IMR-90 (cell line): ENCODE measurements at regions not wholly inside any gene's neighbourhood (a gene's known extent, or its start where the extent isn't known, plus 50 kb on each side); places are given as distances from the start of the nearest gene placed in this dataset.

Experiments used
- ATAC-seq: fragments of 200-7000 bp; cut with Tn5 transposase; 2 replicates; pipeline ENCODE4 v1.9.1; 2020; ENCODE audit warnings: low read depth, mild to moderate bottlenecking, moderate library complexity
- BruUV-seq: library from RNA; stranded (reverse); fragments of 400-500 nt; replicated peaks from 2 replicates; lab custom pipeline; 2021; lab: Mats Ljungman, UMichigan
- CTCF ChIA-PET: fragments of 300-600 bp; formaldehyde crosslinking; extraction: SDS; loops from one replicate; lab custom pipeline; 2021; ENCODE audit warnings: antibody characterized with exemption; lab: Yijun Ruan, JAX
- POLR2A ChIA-PET: fragments of 300-600 bp; sonication (Branson Sonifier 250); formaldehyde crosslinking; loops from one replicate; lab custom pipeline; 2022; ENCODE audit warnings: antibody characterized with exemption; ENCODE audit not compliant: unreplicated experiment; lab: Charles Lee
- DNase-seq: peaks from one replicate; pipeline ENCODE4 v3.0.0; 2013
- H2AFZ ChIP-seq: replicated peaks from 2 replicates; pipeline ENCODE3; 2013; ENCODE audit warnings: low read length, mild to moderate bottlenecking; ENCODE audit not compliant: poor library complexity
- H2AK5ac ChIP-seq: 2 replicates; pipeline ENCODE4 v1.6.1; 2013; ENCODE audit warnings: low read depth, low read length, inconsistent platforms
- H2AK9ac ChIP-seq: replicated peaks from 2 replicates; pipeline ENCODE3; 2013; ENCODE audit warnings: mild to moderate bottlenecking, low read depth, low read length, moderate library complexity; ENCODE audit not compliant: poor library complexity
- H2BK120ac ChIP-seq: 2 replicates; pipeline ENCODE4 v1.6.1; 2013; ENCODE audit warnings: low read depth, low read length, inconsistent platforms
- H2BK15ac ChIP-seq: 3 replicates; pipeline ENCODE4 v1.6.1; 2013; ENCODE audit warnings: low read depth, low read length, inconsistent platforms
- H2BK20ac ChIP-seq: 2 replicates; pipeline ENCODE4 v1.6.1; 2013; ENCODE audit warnings: low read depth, mild to moderate bottlenecking, inconsistent platforms, low read length, moderate library complexity
- H2BK5ac ChIP-seq: 2 replicates; pipeline ENCODE4 v1.6.1; 2013; ENCODE audit warnings: mild to moderate bottlenecking, low read depth, low read length, inconsistent platforms; ENCODE audit not compliant: poor library complexity, severe bottlenecking
- H3K14ac ChIP-seq: replicated peaks from 2 replicates; pipeline ENCODE4 v1.6.1; 2013; ENCODE audit warnings: low read depth, low read length, inconsistent platforms
- H3K18ac ChIP-seq: 2 replicates; pipeline ENCODE4 v1.6.1; 2013; ENCODE audit warnings: low read depth, low read length, control low read depth
- H3K23ac ChIP-seq: 2 replicates; pipeline ENCODE4 v1.6.1; 2013; ENCODE audit warnings: low read depth, low read length, inconsistent platforms
- H3K27ac ChIP-seq: 2 replicates; pipeline ENCODE4 v1.5.1; 2013; ENCODE audit warnings: mild to moderate bottlenecking, control low read depth, low read length; ENCODE audit not compliant: insufficient read depth
- H3K27me3 ChIP-seq: 2 replicates; pipeline ENCODE4 v1.6.1; 2013; ENCODE audit warnings: low read length; ENCODE audit not compliant: control insufficient read depth, insufficient read depth
- H3K36me3 ChIP-seq: 2 replicates; pipeline ENCODE4 v1.6.1; 2013; ENCODE audit warnings: low read length, mixed read lengths; ENCODE audit not compliant: control insufficient read depth, insufficient read depth
- H3K4ac ChIP-seq: 2 replicates; pipeline ENCODE4 v1.6.1; 2013; ENCODE audit warnings: low read depth, low read length, inconsistent platforms
- H3K4me1 ChIP-seq: 2 replicates; pipeline ENCODE4 v1.6.1; 2013; ENCODE audit warnings: low read length, mixed read lengths; ENCODE audit not compliant: control insufficient read depth, insufficient read depth
- H3K4me2 ChIP-seq: 2 replicates; pipeline ENCODE4 v1.6.1; 2013; ENCODE audit warnings: low read depth, mild to moderate bottlenecking, control low read depth, low read length, moderate library complexity
- H3K4me3 ChIP-seq: 2 replicates; pipeline ENCODE4 v1.5.1; 2013; ENCODE audit warnings: low read depth, mild to moderate bottlenecking, control low read depth, low read length, moderate library complexity; ENCODE audit not compliant: insufficient read depth
- H3K56ac ChIP-seq: 2 replicates; pipeline ENCODE4 v1.6.1; 2013; ENCODE audit warnings: low read length, inconsistent platforms; ENCODE audit not compliant: insufficient read depth; ENCODE audit errors: extremely low read depth
- H3K79me1 ChIP-seq, 2 experiments: 2 replicates each; pipeline ENCODE4 v1.6.1; 2013; ENCODE audit warnings: low read length in 2 of 2, inconsistent platforms in 1 of 2, low read depth in 1 of 2
- H3K9ac ChIP-seq: 2 replicates; pipeline ENCODE4 v1.6.1; 2013; ENCODE audit warnings: low read depth, low read length, control low read depth
- H3K9me1 ChIP-seq: 2 replicates; pipeline ENCODE4 v1.6.1; 2013; ENCODE audit warnings: low read length, inconsistent platforms; ENCODE audit not compliant: insufficient read depth
- H3K9me3 ChIP-seq: 2 replicates; pipeline ENCODE4 v1.6.1; 2013; ENCODE audit warnings: low read length; ENCODE audit not compliant: control insufficient read depth, insufficient read depth
- H4K20me1 ChIP-seq: 2 replicates; pipeline ENCODE4 v1.6.1; 2013; ENCODE audit warnings: low read length, inconsistent platforms; ENCODE audit not compliant: insufficient read depth
- H4K5ac ChIP-seq: 2 replicates; pipeline ENCODE4 v1.6.1; 2013; ENCODE audit warnings: mild to moderate bottlenecking, low read depth, low read length, control low read depth
- H4K8ac ChIP-seq, 2 experiments: 2 replicates each; pipeline ENCODE4 v1.6.1; 2013; ENCODE audit warnings: low read depth in 2 of 2, low read length in 2 of 2, control low read depth in 1 of 2, inconsistent platforms in 1 of 2
- H4K91ac ChIP-seq: 2 replicates; pipeline ENCODE4 v1.6.1; 2013; ENCODE audit warnings: low read depth, low read length, inconsistent platforms; ENCODE audit not compliant: insufficient read depth
- BHLHE40 ChIP-seq: fragments of 150-350 bp; IDR thresholded peaks from 2 replicates; pipeline ENCODE4 v1.6.1; 2016; ENCODE audit warnings: mild to moderate bottlenecking, low read depth, low read length
- CEBPB ChIP-seq: IDR thresholded peaks from 2 replicates; pipeline ENCODE4 v1.6.1; 2012; ENCODE audit warnings: low read depth, low read length, improper control_type of control experiment
- CHD1 ChIP-seq: IDR thresholded peaks from 2 replicates; pipeline ENCODE4 v1.6.1; 2012; ENCODE audit warnings: low read depth, low read length, improper control_type of control experiment
- CTCF ChIP-seq: conservative IDR thresholded peaks from 2 replicates; pipeline ENCODE4 v1.5.1; 2012; ENCODE audit warnings: mild to moderate bottlenecking, low read depth, low read length, improper control_type of control experiment
- ELK1 ChIP-seq: fragments of 150-350 bp; IDR thresholded peaks from 2 replicates; pipeline ENCODE4 v1.6.1; 2016; ENCODE audit warnings: low read depth, mild to moderate bottlenecking, low read length, moderate library complexity, borderline replicate concordance
- FOS ChIP-seq: fragments of 150-350 bp; IDR thresholded peaks from 2 replicates; pipeline ENCODE4 v1.6.1; 2016; ENCODE audit warnings: low read depth, low read length
- MAFK ChIP-seq: IDR thresholded peaks from 2 replicates; pipeline ENCODE4 v1.6.1; 2012; ENCODE audit warnings: low read depth, low read length, improper control_type of control experiment
- MAZ ChIP-seq: IDR thresholded peaks from 2 replicates; pipeline ENCODE4 v1.6.1; 2012; ENCODE audit warnings: low read depth, mild to moderate bottlenecking, low read length, improper control_type of control experiment, moderate library complexity, borderline replicate concordance
- MXI1 ChIP-seq: IDR thresholded peaks from 2 replicates; pipeline ENCODE4 v1.6.1; 2012; ENCODE audit warnings: low read depth, mild to moderate bottlenecking, low read length, moderate library complexity, borderline replicate concordance
- NFE2L2 ChIP-seq: fragments of 150-350 bp; IDR thresholded peaks from 2 replicates; pipeline ENCODE4 v1.6.1; 2016; ENCODE audit warnings: low read depth, mild to moderate bottlenecking, low read length
- POLR2A ChIP-seq: IDR thresholded peaks from 2 replicates; pipeline ENCODE4 v1.6.1; 2012; ENCODE audit warnings: mild to moderate bottlenecking, low read depth, low read length
- RAD21 ChIP-seq: IDR thresholded peaks from 2 replicates; pipeline ENCODE4 v1.6.1; 2012; ENCODE audit warnings: low read length, improper control_type of control experiment
- RCOR1 ChIP-seq: IDR thresholded peaks from 2 replicates; pipeline ENCODE4 v1.6.1; 2012; ENCODE audit warnings: mild to moderate bottlenecking, low read length, improper control_type of control experiment; ENCODE audit not compliant: insufficient replicate concordance
- RFX5 ChIP-seq: IDR thresholded peaks from 2 replicates; pipeline ENCODE4 v1.8.0; 2012; ENCODE audit warnings: low read depth, mild to moderate bottlenecking, low read length, moderate library complexity
- SMC3 ChIP-seq: fragments of 150-350 bp; IDR thresholded peaks from 2 replicates; pipeline ENCODE4 v1.6.1; 2016; ENCODE audit warnings: low read depth, mild to moderate bottlenecking, antibody characterized with exemption, low read length, moderate library complexity
- USF2 ChIP-seq: fragments of 150-350 bp; IDR thresholded peaks from 2 replicates; pipeline ENCODE4 v1.6.1; 2017; ENCODE audit warnings: mild to moderate bottlenecking, antibody characterized with exemption, low read length, low read depth
- WGBS, 2 experiments: methylation state at CpG; one replicate each; pipeline versions ENCODE4 v1.1.5 to v1.1.7; 2013; ENCODE audit warnings: missing lambda C conversion rate in 2 of 2; ENCODE audit not compliant: insufficient read length in 1 of 2; ENCODE audit errors: extremely low coverage in 2 of 2; 5-methylcytosine and 5-hydroxymethylcytosine counted together
- dilution Hi-C: fragments of 300-500 bp; cut with HindIII; formaldehyde crosslinking; loops from one replicate; pipeline ENCODE4 v1.14.3; 2018; ENCODE audit warnings: low sequenced_read_pairs; ENCODE audit not compliant: unreplicated experiment
- in situ Hi-C: fragments of 300-500 bp; cut with MboI; formaldehyde crosslinking; loops from 3 replicates; pipeline ENCODE4 v1.14.3; 2019; ENCODE audit warnings: low sequenced_read_pairs, inconsistent platforms, mixed read lengths
- intact Hi-C: fragments of 100-400 bp; cut with micrococcal nuclease; formaldehyde crosslinking; loops from 2 replicates; pipeline ENCODE4 v1.10.0; 2022

- H4K20me1 ChIP-seq = no peaks in the 10 kb centered on the region
- no peak overlapping the region for H3K9ac ChIP-seq
Observed at GRCh38 chr1:209444961-209445360, 138.6 kb upstream of the CAMK1G start.

More at GRCh38 chr1:209444961-209445360, 138.6 kb upstream of the CAMK1G start:
- Histone ChIP-seq H3K56ac (no peak overlapping the region), H2BK15ac (no peak overlapping the region), H2AK9ac (no peak overlapping the region), H3K14ac (no peak overlapping the region), H2AFZ (no peak overlapping the region), H3K9me1 (no peaks in the 10 kb centered on the region), H3K27me3 (no peaks in the 10 kb centered on the region; the same call in 1 of the 2 replicates), H2AK5ac (no peak overlapping the region), H2BK5ac (no peak overlapping the region), H3K27ac (no peak overlapping the region), H3K4ac (no peak overlapping the region), H4K91ac (no peak overlapping the region), H2BK120ac (no peak overlapping the region), H3K23ac (no peak overlapping the region), H3K4me1 (no peaks in the 10 kb centered on the region), H2BK20ac (no peak overlapping the region), H3K79me1 (no peaks in the 10 kb centered on the region), H3K4me3 (no peak overlapping the region), H3K36me3 (no peaks in the 10 kb centered on the region), H3K4me2 (no peak overlapping the region), H4K8ac (no peak overlapping the region), H3K18ac (no peak overlapping the region), H4K5ac (no peak overlapping the region), H3K9me3 (no peaks in the 10 kb centered on the region)
- TF ChIP-seq MAFK (no peak), CTCF (no peak), BHLHE40 (no peak), CHD1 (no peak), MAZ (no peak), RCOR1 (no peak), CEBPB (no peak), RAD21 (no peak), ELK1 (no peak), FOS (no peak), POLR2A (no peak), MXI1 (no peak), USF2 (no peak), NFE2L2 (no peak), RFX5 (no peak), SMC3 (no peak)
- dilution Hi-C loops (no loop called here), in situ Hi-C loops (no loop called here), intact Hi-C loops (no loop called here)
- POLR2A ChIA-PET = no interaction called here
- WGBS, 2 experiments = 27% methylated on average over 1 of the region's 3 CpGs; no CpG with 5 or more reads in 1 of the 2 experiments
- DNase-seq = no peak
- ATAC-seq = no peak
- BruUV-seq = no TSS peak
- CTCF ChIA-PET = no interaction called here
